Stomach (tissue), 4 donors: ENCODE measurements at regions not wholly inside any gene's neighbourhood (a gene's known extent, or its start where the extent isn't known, plus 50 kb on each side); places are given as distances from the start of the nearest gene placed in this dataset.

ENCODE experiments used
- EP300 ChIP-seq: sonication (generic); formaldehyde crosslinking; IDR thresholded peaks from one replicate; pipeline ENCODE4 v1.6.1; 2017; ENCODE audit warnings: antibody characterized with exemption
- POLR2A ChIP-seq, 4 donors: fragments of 450-650 bp; IDR thresholded peaks; one replicate each; pipeline ENCODE4 v1.6.1; 2016; ENCODE audit warnings: antibody characterized with exemption in 4 of 4, control low read depth in 2 of 4, mild to moderate bottlenecking in 1 of 4, moderate library complexity in 1 of 4
- TF ChIP-seq, protein P1 (sequence below), 7 experiments: fragments of 450-650 bp in 4 of 7; fragments of 200-600 bp in 3 of 7; sonication (generic) in 3 of 7; IDR thresholded peaks; one replicate each; pipeline ENCODE4 v1.5.1; 2016 to 2019; ENCODE audit warnings: antibody characterized with exemption in 7 of 7, control low read depth in 2 of 7, mild to moderate bottlenecking in 1 of 7

DNA sequence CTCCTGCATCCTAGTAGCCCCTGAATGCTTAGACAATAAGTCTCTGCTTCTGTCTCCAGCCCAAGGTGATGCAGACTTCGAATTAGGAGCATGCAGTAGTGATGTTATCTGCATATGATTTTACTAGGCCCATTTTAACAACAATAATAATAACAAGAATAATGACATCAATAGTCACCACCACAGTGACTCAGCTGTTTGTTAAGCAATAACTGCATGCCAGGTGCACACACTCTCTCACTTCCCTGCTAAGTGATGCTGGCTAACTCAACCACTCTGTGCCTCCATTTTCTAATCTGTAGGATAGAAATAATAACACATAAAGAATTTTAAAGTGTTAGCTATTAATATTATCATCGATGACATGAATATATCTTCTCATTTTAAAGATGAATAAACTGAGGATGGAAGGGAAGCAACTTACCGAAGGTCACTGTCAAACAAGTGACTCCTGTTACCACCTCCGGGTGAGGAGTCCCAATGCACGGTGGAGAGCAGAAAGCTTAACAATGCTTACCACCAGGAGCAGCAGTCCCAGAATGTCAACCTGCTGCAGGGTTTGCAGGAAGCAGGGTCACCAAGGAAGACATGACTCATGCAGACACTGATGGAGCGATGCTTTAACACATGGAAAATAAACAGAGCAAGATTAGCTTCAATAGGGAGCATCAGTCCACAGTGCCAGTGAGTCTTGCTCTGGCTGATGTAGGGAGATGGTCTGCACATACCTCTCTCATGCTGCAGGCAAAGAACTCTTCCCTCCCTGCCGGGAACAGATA is 290.2 kb downstream of the SPATA17 start:
- TF ChIP-seq, protein P1, sequence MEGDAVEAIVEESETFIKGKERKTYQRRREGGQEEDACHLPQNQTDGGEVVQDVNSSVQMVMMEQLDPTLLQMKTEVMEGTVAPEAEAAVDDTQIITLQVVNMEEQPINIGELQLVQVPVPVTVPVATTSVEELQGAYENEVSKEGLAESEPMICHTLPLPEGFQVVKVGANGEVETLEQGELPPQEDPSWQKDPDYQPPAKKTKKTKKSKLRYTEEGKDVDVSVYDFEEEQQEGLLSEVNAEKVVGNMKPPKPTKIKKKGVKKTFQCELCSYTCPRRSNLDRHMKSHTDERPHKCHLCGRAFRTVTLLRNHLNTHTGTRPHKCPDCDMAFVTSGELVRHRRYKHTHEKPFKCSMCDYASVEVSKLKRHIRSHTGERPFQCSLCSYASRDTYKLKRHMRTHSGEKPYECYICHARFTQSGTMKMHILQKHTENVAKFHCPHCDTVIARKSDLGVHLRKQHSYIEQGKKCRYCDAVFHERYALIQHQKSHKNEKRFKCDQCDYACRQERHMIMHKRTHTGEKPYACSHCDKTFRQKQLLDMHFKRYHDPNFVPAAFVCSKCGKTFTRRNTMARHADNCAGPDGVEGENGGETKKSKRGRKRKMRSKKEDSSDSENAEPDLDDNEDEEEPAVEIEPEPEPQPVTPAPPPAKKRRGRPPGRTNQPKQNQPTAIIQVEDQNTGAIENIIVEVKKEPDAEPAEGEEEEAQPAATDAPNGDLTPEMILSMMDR (IDR thresholded peaks at IDR 0.05): no peak
- TF ChIP-seq POLR2A (IDR thresholded peaks at IDR 0.05) (no peak), EP300 (no peak)
